Hippocampal formation (tissue), 2 donors: ENCODE measurements at regions not wholly inside any gene's neighbourhood (a gene's known extent, or its start where the extent isn't known, plus 50 kb on each side); places are given as distances from the start of the nearest gene placed in this dataset.

Experiments used
- DNase-seq, 2 donors: peaks; one replicate each; lab custom pipeline; 2025; lab: John Stamatoyannopoulos, UW

DNA sequence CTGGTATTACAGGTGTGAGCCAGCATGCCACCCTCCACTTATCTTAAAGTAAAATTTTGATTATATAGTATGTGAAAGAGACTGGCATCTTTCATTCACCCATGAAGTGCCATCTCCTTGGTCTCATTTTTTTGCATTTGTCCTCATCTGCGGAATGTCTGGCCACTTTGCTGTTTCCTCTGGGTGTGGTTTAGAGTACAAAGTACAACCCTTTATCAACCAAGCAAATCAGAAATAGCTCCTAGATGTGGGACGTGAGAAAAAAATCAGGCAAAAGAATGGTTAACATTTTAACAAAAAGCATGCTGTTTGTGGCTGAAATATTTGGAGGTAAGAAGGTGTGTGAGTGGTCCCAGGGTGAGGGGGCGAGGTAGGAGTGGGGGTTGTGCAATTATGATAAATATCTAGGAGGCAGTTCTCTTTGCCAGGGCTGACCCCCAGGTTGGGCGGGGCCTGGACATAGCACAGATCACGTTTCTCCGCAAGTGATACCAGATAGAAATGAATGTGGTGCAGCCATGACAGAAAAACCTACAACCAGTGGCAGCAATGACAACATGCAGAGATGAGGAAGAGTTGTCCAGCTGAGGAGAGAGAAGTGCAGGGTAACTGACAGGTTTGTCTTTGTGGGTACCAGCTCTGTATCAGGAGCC is 115.8 kb upstream of the SERTAD2 start:
- no peak for DNase-seq

DNA sequence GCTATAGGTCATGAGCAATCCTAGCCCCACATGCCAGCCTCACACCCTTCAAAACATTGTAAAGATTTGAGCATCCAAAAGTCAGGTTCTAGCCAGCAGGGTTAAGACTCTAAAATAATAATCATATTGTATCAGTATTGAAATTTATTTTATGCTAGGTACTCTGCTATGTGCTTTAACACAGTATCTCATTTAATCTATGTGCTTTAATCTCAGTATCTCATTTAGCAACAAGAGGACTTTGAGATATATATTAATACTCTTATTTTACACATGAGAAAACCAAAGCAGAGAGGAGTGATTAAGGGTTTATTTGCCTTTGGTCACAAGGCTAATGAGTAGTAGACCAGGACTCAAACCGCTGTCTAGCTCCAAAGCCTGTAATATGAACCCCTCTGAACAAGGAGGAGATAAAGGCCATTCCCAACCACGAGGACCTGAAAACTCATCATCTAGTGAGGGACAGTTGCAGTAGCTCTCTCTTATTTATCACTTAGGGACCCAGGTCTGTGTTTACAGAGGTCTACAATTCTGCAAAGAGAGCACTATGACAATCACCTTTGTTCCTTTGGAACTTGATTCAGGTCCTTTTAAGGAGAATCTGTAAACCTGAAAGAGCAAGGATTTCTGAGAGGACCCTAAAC is 116.5 kb upstream of the SERTAD2 start:
- no peak for DNase-seq

DNA sequence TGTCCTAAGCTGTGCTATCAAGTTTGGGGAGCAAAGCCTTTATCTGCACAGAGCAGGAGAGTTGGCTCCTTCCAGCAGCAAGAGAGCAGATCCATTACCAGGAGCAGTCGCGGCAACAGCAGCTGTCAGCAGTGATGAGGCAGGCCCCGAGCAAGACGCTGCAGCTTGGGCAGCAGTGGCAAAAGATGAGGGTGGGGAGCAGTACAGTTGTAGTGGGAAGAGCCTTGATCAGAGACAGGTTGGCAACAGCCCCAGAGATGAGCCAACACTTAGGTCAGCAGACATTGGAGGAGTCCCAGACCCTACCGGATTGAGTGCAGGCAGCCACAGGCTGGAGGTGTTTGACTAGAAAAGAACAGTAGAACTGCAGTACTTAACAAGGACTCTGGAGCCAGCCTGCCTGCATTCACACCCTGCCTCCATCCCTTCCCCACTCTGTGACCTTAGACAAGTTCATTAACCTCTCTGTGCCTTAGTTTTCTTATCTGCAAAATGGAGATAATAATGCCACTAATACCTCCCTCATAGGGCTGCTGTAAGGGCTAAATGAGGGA is 117.1 kb upstream of the SERTAD2 start:
- DNase-seq: no peak

DNA sequence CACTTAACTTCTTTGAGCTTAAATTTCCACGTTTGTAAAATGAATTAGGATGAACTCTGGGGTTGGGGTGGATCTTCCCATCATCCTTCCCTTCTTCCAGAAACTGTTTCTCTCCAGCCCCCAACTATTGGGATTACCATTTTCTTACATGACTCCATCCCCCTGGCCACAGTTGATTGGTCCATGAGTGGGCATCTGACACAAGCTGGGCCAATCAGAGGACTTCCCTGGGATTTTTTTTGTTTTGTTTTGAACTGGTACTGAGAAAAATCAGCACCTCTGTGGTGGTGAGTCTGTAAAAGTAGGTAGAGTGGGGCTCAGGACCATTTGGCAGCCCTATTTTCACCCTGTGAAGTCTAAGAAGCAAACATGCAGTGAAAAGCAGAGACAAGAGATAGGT is 118.0 kb upstream of the SERTAD2 start:
- DNase-seq: no peak

DNA sequence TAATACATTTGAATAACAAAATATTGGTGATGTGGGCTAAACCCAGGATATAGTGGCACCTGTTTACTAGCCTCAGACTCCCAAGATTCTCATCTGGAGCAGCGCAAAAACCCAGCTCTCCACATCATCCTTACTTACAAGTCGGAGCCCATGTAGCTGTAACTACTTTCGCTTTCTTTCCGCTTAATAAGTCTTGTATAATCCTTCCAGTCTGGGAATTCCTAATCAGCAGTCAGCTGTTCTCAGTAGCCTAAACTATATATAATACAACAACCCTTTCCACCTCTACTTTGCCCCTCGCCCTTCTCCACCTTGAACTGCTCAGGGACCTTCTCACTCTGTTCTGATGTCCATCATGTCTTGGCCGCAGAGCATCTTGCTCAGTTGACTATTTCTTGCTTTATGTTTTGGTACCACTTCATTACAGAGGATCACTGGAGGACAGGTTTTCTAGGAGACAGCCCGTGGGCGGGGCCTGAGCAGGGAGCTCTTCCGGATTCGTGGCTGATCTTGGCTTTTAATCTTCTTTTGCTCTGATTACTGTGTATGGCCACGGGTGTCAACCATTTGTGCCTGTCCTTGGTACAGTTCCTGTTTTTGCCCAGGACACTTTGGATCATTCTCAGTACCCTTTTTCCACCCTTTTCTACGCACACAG is 119.9 kb upstream of the SERTAD2 start:
- no peak for DNase-seq

DNA sequence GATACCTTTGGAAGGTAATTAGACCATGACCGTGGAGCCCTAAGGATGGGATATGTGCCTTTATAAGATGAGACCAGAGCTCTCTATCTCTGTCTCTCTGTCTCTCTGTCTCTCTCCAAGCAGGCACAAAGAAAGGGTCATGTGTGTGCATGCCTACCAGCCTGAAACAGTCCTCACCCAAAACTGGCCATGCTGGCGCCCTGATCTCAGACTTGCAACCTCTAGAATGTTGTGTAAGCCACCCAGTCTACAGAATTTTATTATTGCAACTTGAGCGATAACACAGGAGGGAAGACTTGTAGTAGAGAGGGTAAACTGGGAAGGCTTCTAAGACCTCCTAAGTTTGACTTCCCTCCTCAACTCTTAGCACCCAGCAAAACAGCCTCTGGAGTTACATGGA is 124.1 kb upstream of the SERTAD2 start:
- no peak for DNase-seq

DNA sequence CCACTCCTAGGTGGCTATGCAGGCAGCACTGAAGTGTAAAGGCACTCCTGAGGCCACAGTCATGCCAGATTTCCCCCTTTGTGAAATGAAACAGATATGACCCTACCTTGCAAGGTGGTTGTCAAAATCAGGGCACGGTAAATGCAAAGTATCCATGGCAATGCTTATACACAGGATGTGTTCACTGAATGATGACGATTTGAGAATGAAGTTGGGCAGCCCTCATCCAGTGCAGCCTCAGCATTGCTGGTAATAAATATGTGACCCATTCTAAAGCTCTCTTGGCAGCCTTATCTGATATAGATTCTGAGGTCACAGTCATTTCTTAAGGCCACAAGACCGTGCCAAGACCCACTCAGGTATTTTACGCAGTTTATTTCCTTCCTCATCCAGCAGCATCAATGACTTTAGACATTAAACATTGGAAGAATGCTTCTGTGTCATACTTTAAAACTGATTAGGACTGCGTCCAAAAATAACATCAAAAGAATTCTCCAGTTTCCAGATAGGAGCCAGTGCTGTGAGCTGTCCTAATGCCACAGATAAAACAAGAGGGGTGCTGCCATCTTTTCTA is 125.5 kb upstream of the SERTAD2 start:
- DNase-seq: no peak

DNA sequence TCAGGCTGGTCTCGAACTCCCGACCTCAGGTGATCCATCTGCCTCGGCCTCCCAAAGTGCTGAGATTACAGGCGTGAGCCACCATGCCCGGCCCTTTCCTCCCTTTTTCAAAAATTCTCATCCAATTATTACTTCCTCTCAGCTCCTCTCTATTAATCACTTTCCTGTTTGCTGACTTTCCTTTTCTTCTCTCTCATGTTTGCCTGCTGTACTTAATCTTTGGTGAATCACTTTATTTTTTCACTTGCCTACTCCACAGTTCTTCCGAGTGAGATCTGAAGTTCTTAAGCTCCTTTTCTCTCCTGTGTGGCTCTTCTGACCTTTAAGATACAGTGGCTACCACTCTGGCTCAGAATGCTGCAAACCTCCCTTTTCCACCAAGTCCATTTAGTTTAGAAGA is 126.3 kb upstream of the SERTAD2 start:
- no peak for DNase-seq

DNA sequence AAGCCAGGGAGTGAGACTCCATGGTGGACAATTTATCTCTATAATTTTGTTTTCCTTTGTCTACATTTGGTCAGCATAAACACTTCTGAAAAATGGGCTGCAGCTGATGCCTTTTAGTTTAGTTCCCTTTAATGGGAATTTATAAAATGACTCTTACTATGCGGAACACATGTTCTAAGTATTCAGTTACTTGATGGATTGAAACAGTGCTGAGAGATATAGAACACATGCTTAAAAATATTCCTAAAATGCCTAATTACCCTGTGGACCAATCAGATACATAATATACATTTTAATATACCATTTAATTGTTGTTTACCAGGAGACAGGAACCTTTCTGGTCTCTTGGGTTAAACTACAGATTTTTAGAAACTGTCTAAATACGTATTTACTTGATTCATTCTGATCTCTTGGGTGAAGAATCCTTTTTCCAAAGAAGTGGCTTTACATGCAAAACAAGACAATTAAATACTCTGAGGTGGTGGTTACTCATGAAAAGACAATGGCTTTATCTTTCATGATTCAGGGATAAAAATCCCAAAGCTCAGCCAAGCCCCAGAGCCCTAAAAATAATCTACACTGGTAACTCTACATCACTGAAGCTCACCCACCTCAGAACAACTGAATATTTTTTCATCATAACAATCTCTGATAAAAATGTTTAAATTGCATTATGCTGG is 128.1 kb upstream of the SERTAD2 start:
- no peak for DNase-seq

DNA sequence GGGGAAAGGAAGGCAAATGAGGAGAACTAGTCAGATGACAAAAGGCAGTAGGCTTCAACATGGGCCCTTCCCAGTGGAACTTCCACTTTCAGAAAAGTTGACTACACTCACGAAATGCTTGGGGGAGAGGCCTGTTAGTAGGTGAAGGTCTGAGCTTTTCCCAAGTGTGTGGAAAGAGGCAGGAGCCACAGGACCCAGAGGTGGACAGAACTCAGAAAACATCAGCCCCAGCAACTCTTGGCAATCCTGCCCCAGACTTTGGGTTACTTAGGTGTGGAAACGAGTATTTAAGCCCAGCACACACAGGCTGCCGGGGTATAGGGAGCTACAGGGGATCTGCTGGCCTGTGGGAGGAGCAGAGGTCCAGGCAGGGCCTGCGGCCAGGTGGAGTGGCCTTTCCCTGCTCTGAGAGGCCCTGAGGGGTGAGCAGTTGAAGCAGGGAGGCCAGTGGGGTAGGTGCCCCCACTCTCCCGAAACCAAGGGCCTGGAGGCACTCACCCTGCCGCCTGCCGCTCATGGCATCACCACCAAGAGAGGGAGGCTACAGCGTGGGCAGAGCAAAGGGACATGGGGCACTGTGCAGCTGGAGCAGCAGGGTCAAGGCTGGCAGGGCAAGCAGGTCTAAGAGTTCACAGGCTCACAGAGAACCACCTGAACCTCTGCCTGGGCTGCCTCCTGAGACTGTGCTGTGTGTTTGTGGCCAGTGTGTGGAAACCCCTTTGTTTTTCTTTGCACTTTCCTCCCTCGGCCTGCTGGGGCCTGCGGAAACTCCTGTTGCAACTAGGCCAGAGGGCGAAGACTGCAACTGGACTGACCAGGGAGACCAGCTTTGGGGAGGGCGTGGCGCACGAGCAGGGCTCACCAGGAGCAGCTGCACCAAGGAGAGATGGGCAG is 130.7 kb upstream of the SERTAD2 start:
- no peak for DNase-seq

DNA sequence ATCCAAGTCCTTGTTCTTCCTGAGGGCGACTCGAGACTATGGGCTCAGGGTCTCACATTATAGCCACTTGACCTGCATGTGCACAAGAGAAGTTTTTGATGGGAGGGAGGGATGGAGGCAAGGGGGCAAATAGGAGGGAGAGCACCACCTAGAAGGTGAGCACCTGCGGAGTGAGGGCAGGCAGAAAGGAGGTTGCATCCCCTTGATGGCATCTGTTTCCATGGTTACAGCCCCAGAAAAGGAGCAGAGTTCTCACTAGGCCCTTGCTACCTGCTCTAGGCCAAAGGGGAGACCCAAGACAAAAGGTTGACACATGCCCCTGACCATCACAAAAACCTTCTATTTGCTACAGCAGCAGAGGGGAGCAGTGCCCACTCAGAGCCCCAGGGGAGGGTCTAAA is 131.5 kb upstream of the SERTAD2 start:
- DNase-seq: no peak

DNA sequence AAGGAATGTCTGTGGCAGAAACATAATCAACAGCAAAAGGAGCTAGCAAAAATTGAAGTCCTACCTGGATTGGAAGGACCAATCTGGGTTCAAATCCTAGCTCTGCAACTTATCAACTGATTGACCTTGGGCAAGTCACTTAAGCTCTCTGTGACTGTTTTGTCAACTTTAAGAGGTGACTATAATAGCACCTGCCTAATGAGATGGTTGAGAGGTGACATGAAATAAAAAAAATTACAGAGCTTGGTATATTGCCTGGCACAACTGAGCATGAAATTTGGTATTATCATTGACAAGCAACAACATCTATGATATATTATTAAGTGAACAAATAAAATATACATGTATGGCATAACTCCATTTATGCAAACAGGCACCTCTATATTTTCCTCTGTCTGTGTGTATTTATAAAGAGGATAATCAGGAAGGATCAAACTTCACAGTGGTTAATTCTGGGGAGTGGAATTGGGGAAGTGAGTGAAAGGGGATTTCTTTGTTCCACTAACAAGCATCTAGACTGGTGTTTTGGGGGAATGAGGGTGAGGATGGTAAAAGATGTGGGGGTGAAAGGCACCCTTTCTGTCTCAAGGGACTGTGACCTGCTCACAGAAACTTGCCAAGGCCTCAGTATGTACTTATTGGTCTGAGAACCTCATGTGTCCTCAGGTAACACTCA is 132.8 kb upstream of the SERTAD2 start:
- no peak for DNase-seq

DNA sequence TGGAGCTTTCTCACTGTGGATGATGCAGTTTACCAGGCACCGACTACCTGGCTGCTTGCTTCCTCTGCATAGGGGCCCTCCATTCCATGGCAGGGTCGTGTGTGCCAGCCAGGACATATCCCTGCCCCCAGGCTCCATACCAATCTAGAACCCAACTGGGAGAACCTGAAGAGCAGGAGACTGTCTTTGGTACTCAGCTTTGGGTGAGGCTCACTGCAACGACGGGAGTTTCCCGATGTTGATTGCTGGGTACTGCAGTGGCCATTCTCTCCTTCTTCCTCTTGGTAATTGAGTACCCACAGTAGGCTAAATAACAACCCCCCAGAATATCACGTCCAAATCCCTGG is 133.3 kb upstream of the SERTAD2 start:
- DNase-seq: no peak

DNA sequence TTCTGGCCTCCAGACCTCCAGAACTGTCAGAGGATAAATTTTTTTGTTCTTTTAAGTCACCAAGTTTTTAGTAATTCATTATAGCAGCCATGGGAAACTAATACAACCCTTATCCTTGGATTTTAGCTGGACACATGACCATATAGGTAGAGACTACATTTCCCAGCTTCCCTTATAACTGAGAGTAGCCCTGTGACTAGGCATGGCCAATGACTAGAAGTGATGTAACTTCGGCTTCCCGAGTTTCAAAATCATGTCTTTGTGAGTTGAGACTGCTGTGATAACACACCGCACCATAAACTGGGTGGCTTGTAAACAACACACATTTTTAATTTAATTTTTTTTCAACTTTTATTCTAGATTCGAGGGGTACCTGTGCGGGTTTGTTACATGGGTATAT is 134.0 kb upstream of the SERTAD2 start:
- no peak for DNase-seq

DNA sequence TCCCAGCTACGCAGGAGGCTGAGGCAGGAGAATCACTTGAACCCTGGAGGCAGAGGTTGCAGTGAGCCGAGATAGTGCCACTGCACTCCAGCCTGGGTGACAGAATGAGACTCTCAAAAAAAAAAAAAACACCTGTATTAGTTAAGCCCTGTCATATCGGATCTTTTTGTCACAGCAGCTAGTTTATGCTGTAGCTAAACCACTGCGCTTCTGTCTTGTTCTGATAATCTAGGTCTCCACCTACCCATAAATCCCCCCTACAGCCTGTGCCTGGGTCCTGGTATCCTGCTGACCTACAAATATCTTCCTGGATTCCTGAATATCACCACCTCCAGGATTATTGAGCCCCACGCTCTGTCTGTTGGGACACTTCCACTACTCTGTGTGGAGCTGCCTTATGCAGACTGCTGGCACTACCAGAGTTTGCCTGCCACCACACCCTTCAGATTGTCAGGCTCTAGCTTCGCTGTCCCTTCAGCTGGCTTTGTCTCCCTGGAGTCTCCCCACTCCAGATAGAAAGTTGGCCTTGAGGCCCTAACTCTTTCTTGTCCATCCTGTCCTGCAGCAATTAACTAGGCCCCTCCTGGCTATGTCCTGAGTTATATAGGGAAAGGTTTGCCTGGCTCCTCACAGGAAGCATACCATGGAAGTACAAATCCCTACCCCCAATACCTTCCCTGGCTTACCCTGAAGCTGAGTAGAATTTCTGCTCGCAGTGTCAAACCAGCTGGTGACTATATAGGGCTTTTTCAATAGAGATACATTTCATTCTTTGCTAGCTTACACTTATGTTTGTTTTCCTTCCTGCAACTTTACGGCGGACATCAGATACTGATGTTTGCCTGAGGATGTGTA is 136.0 kb upstream of the SERTAD2 start:
- no peak for DNase-seq

DNA sequence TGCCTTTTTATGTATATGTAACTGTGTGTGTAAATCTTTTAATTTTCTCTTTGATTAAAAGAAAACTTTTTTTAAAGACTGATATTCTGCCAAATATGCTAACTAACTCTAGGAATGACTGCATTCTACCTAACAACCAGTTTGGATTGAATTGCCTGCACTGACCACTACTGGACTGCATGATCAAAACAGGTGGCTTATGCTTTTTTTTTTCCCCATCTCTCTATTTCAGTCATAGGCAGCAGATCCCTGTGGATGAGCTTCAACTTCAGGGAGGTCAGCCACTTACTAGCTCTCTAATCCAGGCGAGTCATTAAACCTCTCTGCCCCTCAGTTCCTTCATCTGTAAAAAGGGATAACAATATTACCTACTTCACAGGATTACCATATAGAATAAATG is 138.6 kb upstream of the SERTAD2 start:
- no peak for DNase-seq

DNA sequence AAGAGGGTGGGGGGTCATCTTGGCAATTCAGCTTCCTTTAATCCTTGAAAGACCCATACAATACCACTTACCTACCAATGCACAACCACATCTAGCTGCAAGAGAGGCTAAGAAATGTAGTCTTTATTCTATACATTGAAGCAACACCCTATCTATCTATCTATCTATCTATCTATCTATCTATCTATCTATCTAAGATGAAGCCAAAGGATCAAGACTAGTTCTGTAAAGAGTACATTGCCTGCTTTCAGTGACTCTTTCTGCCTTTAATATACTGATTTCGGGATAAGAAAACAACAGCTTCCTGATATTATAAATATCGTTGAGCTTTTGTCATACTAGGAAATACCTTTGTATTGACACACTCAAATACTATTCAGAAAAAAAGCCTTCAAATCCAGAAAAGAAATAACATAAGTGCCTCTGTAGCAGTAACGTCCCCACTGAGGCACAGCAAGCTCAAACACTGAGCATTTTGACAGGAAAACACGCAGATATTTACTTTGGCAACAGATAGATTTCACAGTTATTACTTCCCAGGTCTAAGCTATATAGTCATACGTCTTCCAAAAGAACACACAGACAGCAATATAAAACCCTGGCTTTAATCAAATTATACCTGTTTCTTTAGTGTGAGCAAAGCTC is 139.4 kb upstream of the SERTAD2 start:
- no peak for DNase-seq

DNA sequence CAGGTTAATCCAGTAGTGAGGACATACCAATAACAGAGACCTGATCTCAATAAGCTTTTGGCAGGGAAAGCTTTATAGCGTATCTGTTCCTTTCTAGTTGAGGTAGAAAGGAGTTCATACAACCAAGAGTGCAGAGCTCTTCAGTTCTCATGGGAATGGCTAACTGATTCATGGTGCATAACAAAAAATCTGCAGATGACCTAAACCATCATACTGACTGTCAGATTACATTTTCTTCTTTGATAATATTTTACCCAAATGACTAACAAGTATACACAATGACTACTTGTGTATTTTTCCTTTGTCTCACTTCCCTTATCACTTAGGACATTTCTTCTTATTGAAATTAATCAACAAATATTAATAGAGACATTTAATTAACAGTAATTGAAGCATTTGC is 140.0 kb upstream of the SERTAD2 start:
- DNase-seq: no peak

DNA sequence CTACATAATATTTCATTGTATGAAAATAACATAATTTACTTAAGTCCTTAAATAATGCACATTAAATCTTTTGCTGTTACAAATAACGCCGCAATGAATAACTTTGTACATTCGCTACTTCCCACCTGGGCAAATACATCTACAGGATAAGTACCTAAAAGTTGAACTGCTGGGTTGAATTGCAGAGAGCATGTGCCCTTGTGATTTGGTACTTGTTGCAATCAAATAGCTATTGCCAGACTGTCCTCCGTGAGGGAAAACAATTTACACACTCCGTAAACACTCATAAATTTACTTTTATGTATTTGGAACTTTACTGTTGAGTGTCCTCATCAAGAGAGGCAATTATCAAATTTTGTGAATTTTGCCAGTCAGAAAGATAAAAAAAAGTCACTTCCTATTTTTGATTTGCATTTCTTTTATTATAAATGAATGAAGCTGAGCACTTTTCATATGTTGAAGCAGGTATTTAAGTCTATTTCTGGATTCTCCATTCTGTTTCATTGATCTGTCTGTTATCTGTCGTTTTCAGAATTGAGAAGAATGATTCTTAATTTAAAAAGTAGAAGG is 140.8 kb upstream of the SERTAD2 start:
- no peak for DNase-seq
